OCI-M2 (cell line): ENCODE measurements at regions not wholly inside any gene's neighbourhood (a gene's known extent, or its start where the extent isn't known, plus 50 kb on each side); places are given as distances from the start of the nearest gene placed in this dataset.
"Not testable (repeated sequence)": the region's sequence is repeated elsewhere in the genome, so short reads cannot be mapped to it uniquely, and the experiment has no call there.

ENCODE experiments used
- DNase-seq: peaks from one replicate; lab custom pipeline; 2025; ENCODE audit not compliant: unreplicated experiment; lab: John Stamatoyannopoulos, UW

- DNase-seq, result no peak
Measured at GRCh38 chrX:55142206-55142918, 53.5 kb downstream of the PAGE2 start.

GRCh38 chrX:55142919-55143310, 54.1 kb downstream of the PAGE2 start:
- DNase-seq, result no peak

- DNase-seq, result no peak
Measured at GRCh38 chrX:55143621-55144020, 54.8 kb downstream of the PAGE2 start.

- DNase-seq, result no peak
Measured at GRCh38 chrX:55144697-55145096, 55.9 kb downstream of the PAGE2 start.

GRCh38 chrX:55149242-55149641, 60.4 kb downstream of the PAGE2 start:
- no peak for DNase-seq

GRCh38 chrX:55151199-55151598, 62.4 kb downstream of the PAGE2 start:
- no peak for DNase-seq

GRCh38 chrX:55159551-55159950, 60.6 kb upstream of the PAGE5 start:
- no peak for DNase-seq

- peak; percentile 93 for DNase-seq
Measured at GRCh38 chrX:55160685-55161552, 59.2 kb upstream of the PAGE5 start.

GRCh38 chrX:55161581-55161980, 58.6 kb upstream of the PAGE5 start:
- no peak for DNase-seq

- no peak for DNase-seq
Measured at GRCh38 chrX:55163171-55163570, 57.0 kb upstream of the PAGE5 start.

GRCh38 chrX:55165026-55165425, 55.1 kb upstream of the PAGE5 start:
- not testable (repeated sequence) for DNase-seq

- DNase-seq, result no peak
Measured at GRCh38 chrX:55167124-55167803, 52.9 kb upstream of the PAGE5 start.

- DNase-seq, result no peak
Measured at GRCh38 chrX:55167901-55168300, 52.2 kb upstream of the PAGE5 start.

- DNase-seq, result no peak
Measured at GRCh38 chrX:55169782-55170181, 50.4 kb upstream of the PAGE5 start.
